ENCODE measurements at regions not wholly inside any gene's neighbourhood (a gene's known extent, or its start where the extent isn't known, plus 50 kb on each side); places are given as distances from the start of the nearest gene placed in this dataset.

- TF ChIP-seq NFYB (IDR thresholded peaks at IDR 0.05; ENCODE audit: insufficient read depth, low read depth, low read length) (no peak), GABPA (IDR thresholded peaks at IDR 0.05; ENCODE audit: low read depth) (no peak), POLR2A (IDR thresholded peaks at IDR 0.05; ENCODE audit: low read depth, low read length) (no peak), FOS (IDR thresholded peaks at IDR 0.05; ENCODE audit: borderline replicate concordance, extremely low read depth, insufficient read length) (no peak), MAX (IDR thresholded peaks at IDR 0.05; ENCODE audit: low read depth, low read length) (no peak), TAF1 (IDR thresholded peaks at IDR 0.05; ENCODE audit: borderline replicate concordance, low read depth, low read length) (no peak), RFX5 (IDR thresholded peaks at IDR 0.05; ENCODE audit: low read depth, low read length) (no peak), HCFC1 (IDR thresholded peaks at IDR 0.05; ENCODE audit: low read length) (no peak), WRNIP1 (IDR thresholded peaks at IDR 0.05; ENCODE audit: borderline replicate concordance, low read depth, low read length) (no peak), YY1 (IDR thresholded peaks at IDR 0.05; ENCODE audit: low read depth, low read length) (no peak)
- TF ChIP-seq, protein P1, sequence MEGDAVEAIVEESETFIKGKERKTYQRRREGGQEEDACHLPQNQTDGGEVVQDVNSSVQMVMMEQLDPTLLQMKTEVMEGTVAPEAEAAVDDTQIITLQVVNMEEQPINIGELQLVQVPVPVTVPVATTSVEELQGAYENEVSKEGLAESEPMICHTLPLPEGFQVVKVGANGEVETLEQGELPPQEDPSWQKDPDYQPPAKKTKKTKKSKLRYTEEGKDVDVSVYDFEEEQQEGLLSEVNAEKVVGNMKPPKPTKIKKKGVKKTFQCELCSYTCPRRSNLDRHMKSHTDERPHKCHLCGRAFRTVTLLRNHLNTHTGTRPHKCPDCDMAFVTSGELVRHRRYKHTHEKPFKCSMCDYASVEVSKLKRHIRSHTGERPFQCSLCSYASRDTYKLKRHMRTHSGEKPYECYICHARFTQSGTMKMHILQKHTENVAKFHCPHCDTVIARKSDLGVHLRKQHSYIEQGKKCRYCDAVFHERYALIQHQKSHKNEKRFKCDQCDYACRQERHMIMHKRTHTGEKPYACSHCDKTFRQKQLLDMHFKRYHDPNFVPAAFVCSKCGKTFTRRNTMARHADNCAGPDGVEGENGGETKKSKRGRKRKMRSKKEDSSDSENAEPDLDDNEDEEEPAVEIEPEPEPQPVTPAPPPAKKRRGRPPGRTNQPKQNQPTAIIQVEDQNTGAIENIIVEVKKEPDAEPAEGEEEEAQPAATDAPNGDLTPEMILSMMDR (IDR thresholded peaks at IDR 0.05 in 2 of 3, conservative IDR thresholded peaks at IDR 0.05 in 1 of 3; ENCODE audit: control insufficient read depth in 2 of 3, extremely low read depth in 1 of 3, insufficient read depth in 1 of 3, low read depth in 3 of 3, low read length in 3 of 3) = no peak
- TF ChIP-seq, protein P2, sequence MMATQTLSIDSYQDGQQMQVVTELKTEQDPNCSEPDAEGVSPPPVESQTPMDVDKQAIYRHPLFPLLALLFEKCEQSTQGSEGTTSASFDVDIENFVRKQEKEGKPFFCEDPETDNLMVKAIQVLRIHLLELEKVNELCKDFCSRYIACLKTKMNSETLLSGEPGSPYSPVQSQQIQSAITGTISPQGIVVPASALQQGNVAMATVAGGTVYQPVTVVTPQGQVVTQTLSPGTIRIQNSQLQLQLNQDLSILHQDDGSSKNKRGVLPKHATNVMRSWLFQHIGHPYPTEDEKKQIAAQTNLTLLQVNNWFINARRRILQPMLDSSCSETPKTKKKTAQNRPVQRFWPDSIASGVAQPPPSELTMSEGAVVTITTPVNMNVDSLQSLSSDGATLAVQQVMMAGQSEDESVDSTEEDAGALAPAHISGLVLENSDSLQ (IDR thresholded peaks at IDR 0.05) = no peak
Observed at GRCh38 chr5:166022065-166022464, 2269.4 kb upstream of the WWC1 start.

Measured in GM12878 (cell line).